Sigmoid colon (tissue), 3 donors: ENCODE measurements at regions not wholly inside any gene's neighbourhood (a gene's known extent, or its start where the extent isn't known, plus 50 kb on each side); places are given as distances from the start of the nearest gene placed in this dataset.
"Not testable (repeated sequence)": the region's sequence is repeated elsewhere in the genome, so short reads cannot be mapped to it uniquely, and the experiment has no call there.

Source experiments
- CTCF ChIP-seq, 4 experiments: fragments of 450-650 bp in 3 of 4; fragments of 200-600 bp in 1 of 4; IDR thresholded peaks; one replicate each; pipeline ENCODE4 v1.5.1; 2016 to 2019; ENCODE audit warnings: antibody characterized with exemption in 4 of 4, mild to moderate bottlenecking in 3 of 4, moderate library complexity in 2 of 4
- POLR2A ChIP-seq, 2 donors: fragments of 450-650 bp; IDR thresholded peaks; one replicate each; pipeline ENCODE4 v1.6.1; 2016; ENCODE audit warnings: antibody characterized with exemption in 2 of 2, mild to moderate bottlenecking in 2 of 2, moderate library complexity in 2 of 2

- not testable (repeated sequence) for TF ChIP-seq CTCF, POLR2A (IDR thresholded peaks at IDR 0.05)
These were observed 229.0 kb upstream of the FRG2C start for GRCh38 chr3:75434913-75435793.
